Left lung (tissue), 4 donors: ENCODE measurements at regions not wholly inside any gene's neighbourhood (a gene's known extent, or its start where the extent isn't known, plus 50 kb on each side); places are given as distances from the start of the nearest gene placed in this dataset.

Experiments used
- ATAC-seq: fragments of 200-7000 bp; cut with Tn5 transposase; one replicate; pipeline ENCODE4 v1.9.1; 2020; ENCODE audit warnings: moderate library complexity
- DNase-seq, 4 donors: peaks; one replicate each; pipeline ENCODE4 v3.0.0-alpha.2; 2013 to 2020
- H3K27ac ChIP-seq, 2 donors: fragments of 200-600 bp; sonication (generic) in 1 of 2; one replicate each; pipeline versions ENCODE4 v1.5.0 to v1.8.0; 2020 to 2021
- H3K27me3 ChIP-seq, 2 donors: fragments of 200-600 bp; sonication (generic) in 1 of 2; one replicate each; pipeline versions ENCODE4 v1.5.0 to v1.8.0; 2020 to 2021
- H3K36me3 ChIP-seq, 2 donors: fragments of 200-600 bp; sonication (generic) in 1 of 2; one replicate each; pipeline versions ENCODE4 v1.5.0 to v1.8.0; 2020 to 2021
- H3K4me1 ChIP-seq, 2 donors: fragments of 200-600 bp; one replicate each; pipeline ENCODE4 v1.8.0; 2021
- H3K4me3 ChIP-seq, 2 donors: fragments of 200-600 bp; sonication (generic) in 1 of 2; one replicate each; pipeline versions ENCODE4 v1.5.0 to v1.8.0; 2020 to 2021; ENCODE audit warnings: mild to moderate bottlenecking in 1 of 2
- H3K9me3 ChIP-seq, 2 donors: fragments of 200-600 bp; sonication (generic) in 1 of 2; one replicate each; pipeline versions ENCODE4 v1.5.0 to v1.8.0; 2020 to 2021
- CTCF ChIP-seq, 2 donors: fragments of 200-600 bp; sonication (generic) in 1 of 2; IDR thresholded peaks; one replicate each; pipeline versions ENCODE4 v1.5.0 to v1.8.0; 2021; ENCODE audit warnings: antibody characterized with exemption in 2 of 2
- intact Hi-C, 2 donors: fragments of 100-400 bp; cut with DNase I; formaldehyde crosslinking; loops; one replicate each; pipeline versions ENCODE4 v1.11.2 to v1.14.2; 2022
- donor health status: DM: no; HTN: yes; CAD: no.
- donor health status: DM: no; HTN: no; CAD: no.

GRCh38 chr2:13676269-13676668 lies 956.2 kb upstream of the LRATD1 start:
- intact Hi-C loops, result no loop called here
- peaks cover 0 to 3% of the 10 kb centered on the region in 2 donors for H3K9me3 ChIP-seq
- TF ChIP-seq CTCF (IDR thresholded peaks at IDR 0.05), result no peak
- no peaks in the 10 kb centered on the region for H3K36me3 ChIP-seq
- no peak overlapping the region for H3K4me3 ChIP-seq
- no peaks in the 10 kb centered on the region for H3K27me3 ChIP-seq
- no peak for DNase-seq
- H3K27ac ChIP-seq, result no peak overlapping the region
- ATAC-seq, result no peak
- no peaks in the 10 kb centered on the region for H3K4me1 ChIP-seq

GRCh38 chr2:13681936-13682335 lies 950.6 kb upstream of the LRATD1 start:
- intact Hi-C loops, result no loop called here
- no peak for ATAC-seq

GRCh38 chr2:13682540-13683272 lies 949.8 kb upstream of the LRATD1 start:
- ATAC-seq (no peak), DNase-seq (no peak)
- no peaks in the 10 kb centered on the region for H3K27me3 ChIP-seq
- no peak overlapping the region for H3K27ac ChIP-seq
- intact Hi-C loops, result no loop called here
- no peaks in the 10 kb centered on the region for H3K4me1 ChIP-seq
- TF ChIP-seq CTCF (IDR thresholded peaks at IDR 0.05), result no peak
- no peaks in the 10 kb centered on the region for H3K36me3 ChIP-seq
- no peak overlapping the region for H3K4me3 ChIP-seq
- peaks cover 6 to 34% of the 10 kb centered on the region in 2 donors for H3K9me3 ChIP-seq

More at GRCh38 chr2:13681936-13682335, 950.6 kb upstream of the LRATD1 start:
- TF ChIP-seq CTCF (IDR thresholded peaks at IDR 0.05), result no peak
- peaks cover under 1 to 27% of the 10 kb centered on the region in 2 donors for H3K9me3 ChIP-seq
- H3K4me3 ChIP-seq, result no peak overlapping the region
- no peaks in the 10 kb centered on the region for H3K27me3 ChIP-seq
- no peak for DNase-seq
- H3K4me1 ChIP-seq, result no peaks in the 10 kb centered on the region
- no peak overlapping the region for H3K27ac ChIP-seq
- no peaks in the 10 kb centered on the region for H3K36me3 ChIP-seq

GRCh38 chr2:13686262-13686661 lies 946.3 kb upstream of the LRATD1 start:
- Histone ChIP-seq H3K4me3 (no peak overlapping the region), H3K4me1 (no peaks in the 10 kb centered on the region), H3K27me3 (no peaks in the 10 kb centered on the region), H3K27ac (no peak overlapping the region), H3K9me3 (peaks cover 6 to 60% of the 10 kb centered on the region in 2 donors), H3K36me3 (no peaks in the 10 kb centered on the region)
- no peak for TF ChIP-seq CTCF (IDR thresholded peaks at IDR 0.05)
- DNase-seq (no peak), ATAC-seq (no peak)
- intact Hi-C loops, result no loop called here

GRCh38 chr2:13694673-13695072 lies 937.8 kb upstream of the LRATD1 start:
- no peaks in the 10 kb centered on the region for H3K4me1 ChIP-seq
- DNase-seq (no peak), ATAC-seq (no peak)
- TF ChIP-seq CTCF (IDR thresholded peaks at IDR 0.05), result no peak
- H3K4me3 ChIP-seq, result no peak overlapping the region
- intact Hi-C loops, result no loop called here
- no peak overlapping the region for H3K27ac ChIP-seq
- peaks cover 0 to 20% of the 10 kb centered on the region in 2 donors for H3K9me3 ChIP-seq
- H3K27me3 ChIP-seq, result no peaks in the 10 kb centered on the region
- H3K36me3 ChIP-seq, result no peaks in the 10 kb centered on the region
